ENCODE measurements at regions not wholly inside any gene's neighbourhood (a gene's known extent, or its start where the extent isn't known, plus 50 kb on each side); places are given as distances from the start of the nearest gene placed in this dataset.

DNA sequence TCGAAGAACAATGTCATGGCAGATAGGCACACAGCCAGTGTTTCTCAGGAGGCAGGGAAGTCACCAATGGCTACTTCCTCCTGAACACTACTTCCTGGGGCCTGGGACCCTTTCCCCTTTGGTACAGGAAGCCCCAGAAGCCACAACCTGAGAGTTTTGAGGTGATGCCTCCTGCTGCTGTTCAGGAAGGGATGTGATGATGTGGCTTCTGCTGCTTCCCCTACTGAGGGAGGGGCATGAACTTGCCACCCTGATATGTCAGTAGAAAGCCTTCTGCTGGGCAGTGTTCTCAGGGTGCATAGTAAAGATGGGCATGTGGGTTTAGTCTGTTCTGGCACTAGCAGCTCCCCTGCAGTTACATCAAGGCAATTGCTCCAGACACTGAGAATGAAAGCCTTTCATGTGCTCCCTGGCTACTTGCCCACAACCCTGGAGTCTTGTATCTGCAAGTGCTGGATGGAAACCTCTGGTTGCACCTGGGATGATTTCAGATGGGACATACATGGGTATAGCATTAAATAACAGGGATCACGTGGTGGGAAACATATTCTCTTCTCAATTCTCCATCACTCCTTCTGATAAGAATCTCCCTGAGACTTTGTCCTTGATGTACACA, 69.3 kb downstream of the ADRA2A start (continued):
- TF ChIP-seq, protein P1, sequence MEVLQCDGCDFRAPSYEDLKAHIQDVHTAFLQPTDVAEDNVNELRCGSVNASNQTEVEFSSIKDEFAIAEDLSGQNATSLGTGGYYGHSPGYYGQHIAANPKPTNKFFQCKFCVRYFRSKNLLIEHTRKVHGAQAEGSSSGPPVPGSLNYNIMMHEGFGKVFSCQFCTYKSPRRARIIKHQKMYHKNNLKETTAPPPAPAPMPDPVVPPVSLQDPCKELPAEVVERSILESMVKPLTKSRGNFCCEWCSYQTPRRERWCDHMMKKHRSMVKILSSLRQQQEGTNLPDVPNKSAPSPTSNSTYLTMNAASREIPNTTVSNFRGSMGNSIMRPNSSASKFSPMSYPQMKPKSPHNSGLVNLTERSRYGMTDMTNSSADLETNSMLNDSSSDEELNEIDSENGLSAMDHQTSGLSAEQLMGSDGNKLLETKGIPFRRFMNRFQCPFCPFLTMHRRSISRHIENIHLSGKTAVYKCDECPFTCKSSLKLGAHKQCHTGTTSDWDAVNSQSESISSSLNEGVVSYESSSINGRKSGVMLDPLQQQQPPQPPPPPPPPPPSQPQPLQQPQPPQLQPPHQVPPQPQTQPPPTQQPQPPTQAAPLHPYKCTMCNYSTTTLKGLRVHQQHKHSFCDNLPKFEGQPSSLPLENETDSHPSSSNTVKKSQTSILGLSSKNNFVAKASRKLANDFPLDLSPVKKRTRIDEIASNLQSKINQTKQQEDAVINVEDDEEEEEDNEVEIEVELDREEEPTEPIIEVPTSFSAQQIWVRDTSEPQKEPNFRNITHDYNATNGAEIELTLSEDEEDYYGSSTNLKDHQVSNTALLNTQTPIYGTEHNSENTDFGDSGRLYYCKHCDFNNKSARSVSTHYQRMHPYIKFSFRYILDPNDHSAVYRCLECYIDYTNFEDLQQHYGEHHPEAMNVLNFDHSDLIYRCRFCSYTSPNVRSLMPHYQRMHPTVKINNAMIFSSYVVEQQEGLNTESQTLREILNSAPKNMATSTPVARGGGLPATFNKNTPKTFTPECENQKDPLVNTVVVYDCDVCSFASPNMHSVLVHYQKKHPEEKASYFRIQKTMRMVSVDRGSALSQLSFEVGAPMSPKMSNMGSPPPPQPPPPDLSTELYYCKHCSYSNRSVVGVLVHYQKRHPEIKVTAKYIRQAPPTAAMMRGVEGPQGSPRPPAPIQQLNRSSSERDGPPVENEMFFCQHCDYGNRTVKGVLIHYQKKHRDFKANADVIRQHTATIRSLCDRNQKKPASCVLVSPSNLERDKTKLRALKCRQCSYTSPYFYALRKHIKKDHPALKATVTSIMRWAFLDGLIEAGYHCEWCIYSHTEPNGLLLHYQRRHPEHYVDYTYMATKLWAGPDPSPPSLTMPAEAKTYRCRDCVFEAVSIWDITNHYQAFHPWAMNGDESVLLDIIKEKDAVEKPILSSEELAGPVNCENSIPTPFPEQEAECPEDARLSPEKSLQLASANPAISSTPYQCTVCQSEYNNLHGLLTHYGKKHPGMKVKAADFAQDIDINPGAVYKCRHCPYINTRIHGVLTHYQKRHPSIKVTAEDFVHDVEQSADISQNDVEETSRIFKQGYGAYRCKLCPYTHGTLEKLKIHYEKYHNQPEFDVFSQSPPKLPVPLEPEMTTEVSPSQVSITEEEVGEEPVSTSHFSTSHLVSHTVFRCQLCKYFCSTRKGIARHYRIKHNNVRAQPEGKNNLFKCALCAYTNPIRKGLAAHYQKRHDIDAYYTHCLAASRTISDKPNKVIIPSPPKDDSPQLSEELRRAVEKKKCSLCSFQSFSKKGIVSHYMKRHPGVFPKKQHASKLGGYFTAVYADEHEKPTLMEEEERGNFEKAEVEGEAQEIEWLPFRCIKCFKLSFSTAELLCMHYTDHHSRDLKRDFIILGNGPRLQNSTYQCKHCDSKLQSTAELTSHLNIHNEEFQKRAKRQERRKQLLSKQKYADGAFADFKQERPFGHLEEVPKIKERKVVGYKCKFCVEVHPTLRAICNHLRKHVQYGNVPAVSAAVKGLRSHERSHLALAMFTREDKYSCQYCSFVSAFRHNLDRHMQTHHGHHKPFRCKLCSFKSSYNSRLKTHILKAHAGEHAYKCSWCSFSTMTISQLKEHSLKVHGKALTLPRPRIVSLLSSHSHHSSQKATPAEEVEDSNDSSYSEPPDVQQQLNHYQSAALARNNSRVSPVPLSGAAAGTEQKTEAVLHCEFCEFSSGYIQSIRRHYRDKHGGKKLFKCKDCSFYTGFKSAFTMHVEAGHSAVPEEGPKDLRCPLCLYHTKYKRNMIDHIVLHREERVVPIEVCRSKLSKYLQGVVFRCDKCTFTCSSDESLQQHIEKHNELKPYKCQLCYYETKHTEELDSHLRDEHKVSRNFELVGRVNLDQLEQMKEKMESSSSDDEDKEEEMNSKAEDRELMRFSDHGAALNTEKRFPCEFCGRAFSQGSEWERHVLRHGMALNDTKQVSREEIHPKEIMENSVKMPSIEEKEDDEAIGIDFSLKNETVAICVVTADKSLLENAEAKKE (CRISPR knock-in tag; IDR thresholded peaks at IDR 0.05), result no peak
- TF ChIP-seq ZNF331 (CRISPR knock-in tag; IDR thresholded peaks at IDR 0.05; ENCODE audit: low read depth), result no peak
- no peak for TF ChIP-seq JUNB (IDR thresholded peaks at IDR 0.05; ENCODE audit: unreplicated experiment)
- no peak for TF ChIP-seq STAT1 (IDR thresholded peaks at IDR 0.05; ENCODE audit: unreplicated experiment)
- TF ChIP-seq NANOG (IDR thresholded peaks at IDR 0.05; ENCODE audit: borderline replicate concordance), result no peak
- no peak for TF ChIP-seq CREB1 (CRISPR knock-in tag; IDR thresholded peaks at IDR 0.05; ENCODE audit: low read depth)

DNA sequence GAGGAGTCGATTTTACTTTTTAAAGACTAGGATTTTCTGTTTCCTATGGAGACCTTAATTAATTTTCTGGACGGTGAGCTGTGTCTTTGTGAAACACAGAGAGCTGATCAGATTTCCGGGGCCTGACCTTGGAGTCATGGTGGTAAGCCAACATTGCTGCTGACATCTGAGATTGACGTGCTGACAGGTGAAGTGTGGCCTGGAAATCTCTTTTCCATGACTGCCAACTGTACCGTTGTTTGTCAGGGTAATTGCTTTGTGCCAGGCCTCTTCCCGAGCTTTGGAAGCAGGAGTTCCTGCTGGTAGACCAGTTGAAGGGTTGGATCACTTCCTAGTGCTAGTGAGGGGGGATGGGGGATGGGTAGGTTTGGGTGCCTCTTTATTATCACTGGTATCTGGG, 71.2 kb downstream of the ADRA2A start:
- Mint-ChIP-seq H3K9me3 (no peaks in the 10 kb centered on the region), H3K4me1 (peaks cover 32% of the 10 kb centered on the region), H3K4me3 (no peak overlapping the region), H3K27me3 (ENCODE audit: insufficient read depth, low read depth, poor library complexity) (peaks cover 4% of the 10 kb centered on the region), H3K27ac (no peak overlapping the region), H3K36me3 (ENCODE audit: low read depth) (no peaks in the 10 kb centered on the region; the same call in 2 of the 3 replicates)
- Histone ChIP-seq H4K20me1 (replicated peaks; ENCODE audit: insufficient read depth) (no peaks in the 10 kb centered on the region), H3K4me3 (no peak overlapping the region), H3K9me2 (ENCODE audit: insufficient read depth) (peaks cover 31% of the 10 kb centered on the region), H3F3A (replicated peaks; ENCODE audit: low read depth) (no peaks in the 10 kb centered on the region), H3K27me3 (ENCODE audit: insufficient read depth) (no peaks in the 10 kb centered on the region), H3K36me3 (ENCODE audit: insufficient read depth) (no peaks in the 10 kb centered on the region), H3K4me1 (ENCODE audit: insufficient read depth) (no peaks in the 10 kb centered on the region; the same call in 1 of the 2 replicates), H3K79me2 (replicated peaks; ENCODE audit: insufficient read depth) (no peaks in the 10 kb centered on the region), H3K27ac (ENCODE audit: low read depth) (no peak overlapping the region), H3K4me2 (no peak overlapping the region), H2AFZ (0 out of 2 replicates have a peak overlapping the region, but pooled peaks have one; percentile 18)
- ATAC-seq, result no peak
- no peak for DNase-seq (ENCODE audit: low spot score)
- TF ChIP-seq, protein P1 (CRISPR knock-in tag; IDR thresholded peaks at IDR 0.05), result no peak
- no peak for TF ChIP-seq ZNF331 (CRISPR knock-in tag; IDR thresholded peaks at IDR 0.05; ENCODE audit: low read depth)
- TF ChIP-seq JUNB (IDR thresholded peaks at IDR 0.05; ENCODE audit: unreplicated experiment), result no peak
- no peak for TF ChIP-seq CTCF (conservative IDR thresholded peaks at IDR 0.05; ENCODE audit: low read depth in 2 of 2)
- TF ChIP-seq STAT1 (IDR thresholded peaks at IDR 0.05; ENCODE audit: unreplicated experiment), result no peak
- TF ChIP-seq CREB1 (CRISPR knock-in tag; IDR thresholded peaks at IDR 0.05; ENCODE audit: low read depth), result no peak
